Fibroblast of lung (primary cell): ENCODE measurements at regions not wholly inside any gene's neighbourhood (a gene's known extent, or its start where the extent isn't known, plus 50 kb on each side); places are given as distances from the start of the nearest gene placed in this dataset.
"Not testable (repeated sequence)": the region's sequence is repeated elsewhere in the genome, so short reads cannot be mapped to it uniquely, and the experiment has no call there.

ENCODE experiments used
- CTCF ChIP-seq, 2 donors: IDR thresholded peaks in 1 of 2; conservative IDR thresholded peaks in 1 of 2; 1 replicate in 1 of 2; 2 replicates in 1 of 2; pipeline ENCODE4 v1.5.1; 2011 to 2012; ENCODE audit warnings: low read length in 2 of 2, control low read depth in 1 of 2, inconsistent platforms in 1 of 2, low read depth in 1 of 2, mild to moderate bottlenecking in 1 of 2
- EZH2 ChIP-seq: IDR thresholded peaks from 2 replicates; pipeline ENCODE4 v1.5.1; 2012; ENCODE audit warnings: low read length, control low read depth, mild to moderate bottlenecking; ENCODE audit errors: missing control alignments

DNA sequence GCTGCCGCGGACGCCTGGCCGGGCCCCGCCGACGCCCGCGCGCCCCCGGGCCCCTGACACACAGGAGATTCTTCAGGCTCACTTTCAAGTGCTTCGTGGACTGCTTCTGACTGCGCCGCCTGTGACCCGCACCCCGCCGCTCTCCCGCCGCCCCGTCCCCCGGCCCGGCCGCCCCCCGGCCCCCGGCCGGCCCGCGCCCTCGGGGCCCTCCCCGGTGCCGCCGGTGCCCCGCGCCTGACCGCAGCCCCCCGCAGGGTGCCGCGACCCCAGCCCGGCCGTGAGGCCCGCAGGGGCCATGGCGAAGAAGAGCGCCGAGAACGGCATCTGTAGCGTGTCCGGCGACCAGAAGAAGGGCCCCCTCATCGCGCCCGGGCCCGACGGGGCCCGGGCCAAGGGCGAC is 516.3 kb downstream of the TP53TG3F start:
- TF ChIP-seq CTCF (conservative IDR thresholded peaks at IDR 0.05 in 1 of 2, IDR thresholded peaks at IDR 0.05 in 1 of 2; ENCODE audit: low read depth in 1 of 2, low read length in 2 of 2); EZH2: not testable (repeated sequence)
